HG02678 (cell line): ENCODE measurements at regions not wholly inside any gene's neighbourhood (a gene's known extent, or its start where the extent isn't known, plus 50 kb on each side); places are given as distances from the start of the nearest gene placed in this dataset.

Source experiments
- ATAC-seq: cut with Tn5 transposase; IDR thresholded peaks from one replicate; pipeline ENCODE4 v1.9.1; 2021; ENCODE audit warnings: mild to moderate bottlenecking, moderate library complexity; ENCODE audit not compliant: unreplicated experiment

- ATAC-seq = no peak
Measured at GRCh38 chr1:30260318-30260717, 463.1 kb downstream of the MATN1 start.

- ATAC-seq = no peak
Measured at GRCh38 chr1:30259631-30260030, 463.8 kb downstream of the MATN1 start.

GRCh38 chr1:30258876-30259275, 464.5 kb downstream of the MATN1 start:
- ATAC-seq = no peak

GRCh38 chr1:30258471-30258870, 464.9 kb downstream of the MATN1 start:
- ATAC-seq = no peak

- no peak for ATAC-seq
Measured at GRCh38 chr1:30257742-30258380, 465.5 kb downstream of the MATN1 start.

- ATAC-seq = no peak
Measured at GRCh38 chr1:30257322-30257721, 466.1 kb downstream of the MATN1 start.

GRCh38 chr1:30256911-30257310, 466.5 kb downstream of the MATN1 start:
- no peak for ATAC-seq

GRCh38 chr1:30255111-30255724, 468.2 kb downstream of the MATN1 start:
- ATAC-seq = no peak

- ATAC-seq = no peak
Measured at GRCh38 chr1:30253807-30254440, 469.5 kb downstream of the MATN1 start.

GRCh38 chr1:30253361-30253760, 470.0 kb downstream of the MATN1 start:
- no peak for ATAC-seq

GRCh38 chr1:30250984-30251850, 472.2 kb downstream of the MATN1 start:
- no peak for ATAC-seq

- ATAC-seq = no peak
Measured at GRCh38 chr1:30250338-30250983, 472.9 kb downstream of the MATN1 start.

GRCh38 chr1:30249446-30250337, 473.7 kb downstream of the MATN1 start:
- ATAC-seq = no peak

- ATAC-seq = no peak
Measured at GRCh38 chr1:30248774-30249173, 474.6 kb downstream of the MATN1 start.

GRCh38 chr1:30248373-30248772, 475.0 kb downstream of the MATN1 start:
- no peak for ATAC-seq

- ATAC-seq = no peak
Measured at GRCh38 chr1:30244801-30245200, 478.6 kb downstream of the MATN1 start.

- ATAC-seq = no peak
Measured at GRCh38 chr1:30242722-30243457, 480.5 kb downstream of the MATN1 start.

- ATAC-seq = no peak
Measured at GRCh38 chr1:30242168-30242567, 481.2 kb downstream of the MATN1 start.

GRCh38 chr1:30241681-30242080, 481.7 kb downstream of the MATN1 start:
- no peak for ATAC-seq
